Astrocyte (in vitro differentiated cells and primary cell): ENCODE measurements at regions not wholly inside any gene's neighbourhood (a gene's known extent, or its start where the extent isn't known, plus 50 kb on each side); places are given as distances from the start of the nearest gene placed in this dataset.

ENCODE experiments used
- CTCF ChIP-seq: IDR thresholded peaks from 2 replicates; pipeline ENCODE4 v1.5.1; 2011; ENCODE audit warnings: low read depth, mild to moderate bottlenecking, inconsistent platforms, low read length, moderate library complexity; ENCODE audit not compliant: insufficient read depth
- EZH2 ChIP-seq: IDR thresholded peaks from 2 replicates; pipeline ENCODE4 v1.6.1; 2012; ENCODE audit warnings: mild to moderate bottlenecking, low read length, inconsistent platforms; ENCODE audit not compliant: insufficient read depth

DNA sequence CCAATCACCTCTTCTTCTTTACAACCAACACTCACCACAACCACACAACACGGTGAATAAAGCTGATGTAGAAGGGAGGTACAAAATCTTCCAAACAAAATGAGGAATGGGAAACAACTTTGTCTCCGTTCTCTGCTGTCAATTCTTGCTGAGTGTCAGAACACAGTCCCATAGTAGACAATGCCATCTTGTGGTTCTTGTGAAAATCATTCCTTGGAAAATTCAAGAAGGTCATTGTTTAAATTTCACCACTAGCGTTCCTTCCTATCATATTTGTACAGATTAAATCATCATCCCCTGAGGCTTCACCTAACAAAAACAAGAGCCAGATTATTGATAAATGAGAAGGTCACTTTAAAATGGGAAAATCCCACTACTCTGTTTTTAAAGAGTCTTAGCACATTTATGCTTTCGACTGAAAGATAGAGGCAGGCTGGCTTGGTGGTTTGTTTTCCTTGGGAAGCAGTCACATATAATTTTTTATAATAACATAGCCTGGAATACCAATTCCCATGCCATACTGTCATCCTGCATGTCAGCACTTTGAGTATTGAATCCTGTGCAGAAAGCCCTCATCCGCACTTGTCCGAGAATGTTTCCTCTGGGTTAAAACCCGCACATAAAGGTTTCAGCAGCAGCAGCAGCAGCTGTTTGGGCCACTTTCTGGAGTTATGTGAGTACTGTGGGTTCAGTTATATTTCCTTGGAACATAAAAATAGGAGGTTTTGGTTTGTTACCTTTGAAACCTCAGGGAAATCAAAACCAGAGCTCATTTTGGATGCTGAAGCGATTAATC lies 395.0 kb upstream of the SMARCA2 start:
- no peak for TF ChIP-seq CTCF
- TF ChIP-seq EZH2: no peak
